WTC11 (cell line): ENCODE measurements at regions not wholly inside any gene's neighbourhood (a gene's known extent, or its start where the extent isn't known, plus 50 kb on each side); places are given as distances from the start of the nearest gene placed in this dataset.

Source experiments
- ATAC-seq: fragments of 200-7000 bp; cut with Tn5 transposase; 2 replicates; pipeline ENCODE4 v1.10.0; 2021; ENCODE audit warnings: mild to moderate bottlenecking, moderate library complexity
- CTCF ChIA-PET: fragments of 300-600 bp; sonication (Branson Sonifier 250); formaldehyde crosslinking; loops from one replicate; lab custom pipeline; 2021; ENCODE audit warnings: antibody characterized with exemption; lab: Charles Lee
- POLR2A ChIA-PET: fragments of 350-600 bp; sonication (Branson Sonifier 250); formaldehyde crosslinking; loops from one replicate; lab custom pipeline; 2021; ENCODE audit warnings: antibody characterized with exemption; lab: Charles Lee
- DNase-seq: peaks from one replicate; pipeline ENCODE4 v3.0.0; 2021; ENCODE audit warnings: low spot score
- H3K27ac Mint-ChIP-seq: 2 replicates; pipeline ENCODE4 v1.8.0; 2021; ENCODE audit warnings: mixed read lengths
- H3K27me3 Mint-ChIP-seq: 2 replicates; pipeline ENCODE4 v1.8.0; 2021; ENCODE audit warnings: low read depth, mild to moderate bottlenecking, moderate library complexity, mixed read lengths
- H3K36me3 Mint-ChIP-seq: 2 replicates; pipeline ENCODE4 v1.8.0; 2021; ENCODE audit warnings: mixed read lengths
- H3K4me1 Mint-ChIP-seq: 2 replicates; pipeline ENCODE4 v1.8.0; 2022; ENCODE audit warnings: mixed read lengths
- H3K4me3 Mint-ChIP-seq: 2 replicates; pipeline ENCODE4 v1.8.0; 2021; ENCODE audit warnings: mild to moderate bottlenecking, moderate library complexity, mixed read lengths
- H3K9me3 Mint-ChIP-seq: 2 replicates; pipeline ENCODE4 v1.8.0; 2021; ENCODE audit warnings: mixed read lengths
- CBFB ChIP-seq: sonication (generic); formaldehyde crosslinking; IDR thresholded peaks from 2 replicates; pipeline ENCODE4 v1.8.1; 2022; ENCODE audit warnings: mild to moderate bottlenecking, low read depth, missing genetic modification reagents
- CREM ChIP-seq: sonication (generic); formaldehyde crosslinking; IDR thresholded peaks from 2 replicates; pipeline ENCODE4 v1.8.1; 2022; ENCODE audit warnings: mild to moderate bottlenecking, missing genetic modification reagents, moderate library complexity
- E2F5 ChIP-seq: sonication (generic); formaldehyde crosslinking; IDR thresholded peaks from 2 replicates; pipeline ENCODE4 v1.8.1; 2022; ENCODE audit warnings: mild to moderate bottlenecking, moderate library complexity, missing genetic modification reagents
- ESRRA ChIP-seq: sonication (generic); formaldehyde crosslinking; IDR thresholded peaks from 2 replicates; pipeline ENCODE4 v1.8.1; 2022; ENCODE audit warnings: mild to moderate bottlenecking, missing genetic modification reagents, borderline replicate concordance
- GTF2I ChIP-seq: fragments of 250-450 bp; sonication (Bioruptor Pico); conservative IDR thresholded peaks from 2 replicates; pipeline ENCODE4 v1.4.0; 2021; ENCODE audit warnings: mild to moderate bottlenecking
- HMGA2 ChIP-seq: fragments of 250-450 bp; sonication (Bioruptor Pico); IDR thresholded peaks from 2 replicates; pipeline ENCODE4 v1.4.0; 2021; ENCODE audit warnings: mild to moderate bottlenecking, moderate library complexity
- IRF2 ChIP-seq: sonication (generic); formaldehyde crosslinking; IDR thresholded peaks from 2 replicates; pipeline ENCODE4 v1.8.0; 2022; ENCODE audit warnings: low read depth, missing genetic modification reagents, borderline replicate concordance
- KAT7 ChIP-seq: sonication (generic); formaldehyde crosslinking; IDR thresholded peaks from 2 replicates; pipeline ENCODE4 v1.8.1; 2023; ENCODE audit warnings: missing genetic modification reagents, mild to moderate bottlenecking, borderline replicate concordance
- MAX ChIP-seq: sonication (generic); formaldehyde crosslinking; IDR thresholded peaks from 2 replicates; pipeline ENCODE4 v1.8.0; 2022; ENCODE audit warnings: mild to moderate bottlenecking, missing genetic modification reagents
- NR2C2 ChIP-seq: sonication (generic); formaldehyde crosslinking; IDR thresholded peaks from 2 replicates; pipeline ENCODE4 v1.8.0; 2022; ENCODE audit warnings: mild to moderate bottlenecking, missing genetic modification reagents
- PRRX2 ChIP-seq: fragments of 250-450 bp; sonication (Bioruptor Pico); IDR thresholded peaks from 2 replicates; pipeline ENCODE4 v1.8.0; 2021; ENCODE audit warnings: mild to moderate bottlenecking
- ZNF121 ChIP-seq: sonication (generic); formaldehyde crosslinking; IDR thresholded peaks from 2 replicates; pipeline ENCODE4 v1.8.0; 2023; ENCODE audit warnings: missing genetic modification reagents
- ZNF219 ChIP-seq: sonication (generic); formaldehyde crosslinking; IDR thresholded peaks from 2 replicates; pipeline ENCODE4 v1.8.0; 2023; ENCODE audit warnings: missing genetic modification reagents, mild to moderate bottlenecking, borderline replicate concordance
- TF ChIP-seq, protein P1 (sequence below): fragments of 250-450 bp; sonication (Bioruptor Pico); conservative IDR thresholded peaks from 2 replicates; pipeline ENCODE4 v1.9.0; 2021; ENCODE audit warnings: mild to moderate bottlenecking
- TF ChIP-seq, protein P2 (sequence below): fragments of 250-450 bp; sonication (Bioruptor Pico); IDR thresholded peaks from 2 replicates; pipeline ENCODE4 v1.9.0; 2021; ENCODE audit warnings: mild to moderate bottlenecking
- TF ChIP-seq, protein P3 (sequence below): sonication (generic); formaldehyde crosslinking; IDR thresholded peaks from 2 replicates; pipeline ENCODE4 v1.8.1; 2022; ENCODE audit warnings: low read depth, missing genetic modification reagents, borderline replicate concordance
- TF ChIP-seq, protein P4 (sequence below): sonication (generic); formaldehyde crosslinking; IDR thresholded peaks from 2 replicates; pipeline ENCODE4 v1.8.1; 2023; ENCODE audit warnings: mild to moderate bottlenecking, missing genetic modification reagents, borderline replicate concordance
- TF ChIP-seq, protein P5 (sequence below): fragments of 250-450 bp; sonication (Bioruptor Pico); IDR thresholded peaks from 2 replicates; pipeline ENCODE4 v2.1.2; 2022; ENCODE audit warnings: mild to moderate bottlenecking, moderate library complexity

GRCh38 chr18:27239669-27240068, 54.6 kb upstream of the CHST9 start (continued):
- TF ChIP-seq, protein P1, sequence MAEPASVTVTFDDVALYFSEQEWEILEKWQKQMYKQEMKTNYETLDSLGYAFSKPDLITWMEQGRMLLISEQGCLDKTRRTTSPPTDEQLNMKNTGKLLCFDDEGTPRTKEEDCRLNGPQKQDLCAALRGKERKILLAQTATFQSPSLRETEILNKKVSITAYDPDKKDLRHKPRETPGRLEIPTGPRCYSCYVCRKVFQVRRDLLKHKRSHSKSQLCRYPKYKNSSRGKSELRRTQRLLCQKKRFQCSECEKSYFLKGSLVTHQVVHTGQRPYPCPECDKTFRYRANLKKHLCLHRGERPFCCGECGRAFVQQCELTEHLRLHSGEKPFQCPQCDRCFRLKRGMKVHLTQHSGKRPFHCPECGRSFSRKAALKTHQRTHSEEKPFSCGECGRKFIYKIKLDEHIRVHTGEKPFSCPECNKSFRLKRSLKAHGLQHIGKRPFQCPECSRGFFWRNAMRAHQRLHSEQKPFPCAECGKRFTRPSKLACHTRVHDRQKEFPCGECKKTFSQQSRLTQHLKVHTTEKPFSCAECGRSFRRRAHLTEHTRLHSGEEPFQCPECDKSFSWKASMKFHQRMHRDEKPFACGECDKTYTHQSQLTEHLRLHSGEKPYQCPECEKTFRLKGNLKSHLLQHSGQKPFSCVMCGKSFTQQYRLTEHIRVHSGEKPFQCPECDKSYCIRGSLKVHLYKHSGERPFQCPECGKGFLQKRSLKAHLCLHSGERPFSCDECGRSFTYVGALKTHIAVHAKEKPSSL (CRISPR knock-in tag): no peak
- no peak for TF ChIP-seq E2F5 (CRISPR knock-in tag)
- TF ChIP-seq, protein P2, sequence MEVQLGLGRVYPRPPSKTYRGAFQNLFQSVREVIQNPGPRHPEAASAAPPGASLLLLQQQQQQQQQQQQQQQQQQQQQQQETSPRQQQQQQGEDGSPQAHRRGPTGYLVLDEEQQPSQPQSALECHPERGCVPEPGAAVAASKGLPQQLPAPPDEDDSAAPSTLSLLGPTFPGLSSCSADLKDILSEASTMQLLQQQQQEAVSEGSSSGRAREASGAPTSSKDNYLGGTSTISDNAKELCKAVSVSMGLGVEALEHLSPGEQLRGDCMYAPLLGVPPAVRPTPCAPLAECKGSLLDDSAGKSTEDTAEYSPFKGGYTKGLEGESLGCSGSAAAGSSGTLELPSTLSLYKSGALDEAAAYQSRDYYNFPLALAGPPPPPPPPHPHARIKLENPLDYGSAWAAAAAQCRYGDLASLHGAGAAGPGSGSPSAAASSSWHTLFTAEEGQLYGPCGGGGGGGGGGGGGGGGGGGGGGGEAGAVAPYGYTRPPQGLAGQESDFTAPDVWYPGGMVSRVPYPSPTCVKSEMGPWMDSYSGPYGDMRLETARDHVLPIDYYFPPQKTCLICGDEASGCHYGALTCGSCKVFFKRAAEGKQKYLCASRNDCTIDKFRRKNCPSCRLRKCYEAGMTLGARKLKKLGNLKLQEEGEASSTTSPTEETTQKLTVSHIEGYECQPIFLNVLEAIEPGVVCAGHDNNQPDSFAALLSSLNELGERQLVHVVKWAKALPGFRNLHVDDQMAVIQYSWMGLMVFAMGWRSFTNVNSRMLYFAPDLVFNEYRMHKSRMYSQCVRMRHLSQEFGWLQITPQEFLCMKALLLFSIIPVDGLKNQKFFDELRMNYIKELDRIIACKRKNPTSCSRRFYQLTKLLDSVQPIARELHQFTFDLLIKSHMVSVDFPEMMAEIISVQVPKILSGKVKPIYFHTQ (CRISPR knock-in tag): no peak
- no peak for TF ChIP-seq MAX (CRISPR knock-in tag)
- TF ChIP-seq, protein P3, sequence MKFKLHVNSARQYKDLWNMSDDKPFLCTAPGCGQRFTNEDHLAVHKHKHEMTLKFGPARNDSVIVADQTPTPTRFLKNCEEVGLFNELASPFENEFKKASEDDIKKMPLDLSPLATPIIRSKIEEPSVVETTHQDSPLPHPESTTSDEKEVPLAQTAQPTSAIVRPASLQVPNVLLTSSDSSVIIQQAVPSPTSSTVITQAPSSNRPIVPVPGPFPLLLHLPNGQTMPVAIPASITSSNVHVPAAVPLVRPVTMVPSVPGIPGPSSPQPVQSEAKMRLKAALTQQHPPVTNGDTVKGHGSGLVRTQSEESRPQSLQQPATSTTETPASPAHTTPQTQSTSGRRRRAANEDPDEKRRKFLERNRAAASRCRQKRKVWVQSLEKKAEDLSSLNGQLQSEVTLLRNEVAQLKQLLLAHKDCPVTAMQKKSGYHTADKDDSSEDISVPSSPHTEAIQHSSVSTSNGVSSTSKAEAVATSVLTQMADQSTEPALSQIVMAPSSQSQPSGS (CRISPR knock-in tag): no peak
- TF ChIP-seq ZNF219 (CRISPR knock-in tag): no peak
- TF ChIP-seq, protein P4, sequence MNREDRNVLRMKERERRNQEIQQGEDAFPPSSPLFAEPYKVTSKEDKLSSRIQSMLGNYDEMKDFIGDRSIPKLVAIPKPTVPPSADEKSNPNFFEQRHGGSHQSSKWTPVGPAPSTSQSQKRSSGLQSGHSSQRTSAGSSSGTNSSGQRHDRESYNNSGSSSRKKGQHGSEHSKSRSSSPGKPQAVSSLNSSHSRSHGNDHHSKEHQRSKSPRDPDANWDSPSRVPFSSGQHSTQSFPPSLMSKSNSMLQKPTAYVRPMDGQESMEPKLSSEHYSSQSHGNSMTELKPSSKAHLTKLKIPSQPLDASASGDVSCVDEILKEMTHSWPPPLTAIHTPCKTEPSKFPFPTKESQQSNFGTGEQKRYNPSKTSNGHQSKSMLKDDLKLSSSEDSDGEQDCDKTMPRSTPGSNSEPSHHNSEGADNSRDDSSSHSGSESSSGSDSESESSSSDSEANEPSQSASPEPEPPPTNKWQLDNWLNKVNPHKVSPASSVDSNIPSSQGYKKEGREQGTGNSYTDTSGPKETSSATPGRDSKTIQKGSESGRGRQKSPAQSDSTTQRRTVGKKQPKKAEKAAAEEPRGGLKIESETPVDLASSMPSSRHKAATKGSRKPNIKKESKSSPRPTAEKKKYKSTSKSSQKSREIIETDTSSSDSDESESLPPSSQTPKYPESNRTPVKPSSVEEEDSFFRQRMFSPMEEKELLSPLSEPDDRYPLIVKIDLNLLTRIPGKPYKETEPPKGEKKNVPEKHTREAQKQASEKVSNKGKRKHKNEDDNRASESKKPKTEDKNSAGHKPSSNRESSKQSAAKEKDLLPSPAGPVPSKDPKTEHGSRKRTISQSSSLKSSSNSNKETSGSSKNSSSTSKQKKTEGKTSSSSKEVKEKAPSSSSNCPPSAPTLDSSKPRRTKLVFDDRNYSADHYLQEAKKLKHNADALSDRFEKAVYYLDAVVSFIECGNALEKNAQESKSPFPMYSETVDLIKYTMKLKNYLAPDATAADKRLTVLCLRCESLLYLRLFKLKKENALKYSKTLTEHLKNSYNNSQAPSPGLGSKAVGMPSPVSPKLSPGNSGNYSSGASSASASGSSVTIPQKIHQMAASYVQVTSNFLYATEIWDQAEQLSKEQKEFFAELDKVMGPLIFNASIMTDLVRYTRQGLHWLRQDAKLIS (CRISPR knock-in tag): no peak

- no peak for ATAC-seq
- CTCF ChIA-PET: no interaction called here
- no peaks in the 10 kb centered on the region for H3K36me3 Mint-ChIP-seq
- no peak for DNase-seq
- H3K4me1 Mint-ChIP-seq: peaks cover 51% of the 10 kb centered on the region
- POLR2A ChIA-PET: no interaction called here
- H3K9me3 Mint-ChIP-seq: 0 out of 2 replicates have a peak, but pooled peaks cover 3% of the 10 kb centered on the region
- no peak overlapping the region for H3K4me3 Mint-ChIP-seq
- H3K27me3 Mint-ChIP-seq: no peaks in the 10 kb centered on the region
- H3K27ac Mint-ChIP-seq: no peak overlapping the region
- no peak for TF ChIP-seq CBFB (CRISPR knock-in tag)
- TF ChIP-seq ZNF121 (CRISPR knock-in tag): no peak
- no peak for TF ChIP-seq GTF2I (CRISPR knock-in tag)
- no peak for TF ChIP-seq IRF2 (CRISPR knock-in tag)
- TF ChIP-seq, protein P5, sequence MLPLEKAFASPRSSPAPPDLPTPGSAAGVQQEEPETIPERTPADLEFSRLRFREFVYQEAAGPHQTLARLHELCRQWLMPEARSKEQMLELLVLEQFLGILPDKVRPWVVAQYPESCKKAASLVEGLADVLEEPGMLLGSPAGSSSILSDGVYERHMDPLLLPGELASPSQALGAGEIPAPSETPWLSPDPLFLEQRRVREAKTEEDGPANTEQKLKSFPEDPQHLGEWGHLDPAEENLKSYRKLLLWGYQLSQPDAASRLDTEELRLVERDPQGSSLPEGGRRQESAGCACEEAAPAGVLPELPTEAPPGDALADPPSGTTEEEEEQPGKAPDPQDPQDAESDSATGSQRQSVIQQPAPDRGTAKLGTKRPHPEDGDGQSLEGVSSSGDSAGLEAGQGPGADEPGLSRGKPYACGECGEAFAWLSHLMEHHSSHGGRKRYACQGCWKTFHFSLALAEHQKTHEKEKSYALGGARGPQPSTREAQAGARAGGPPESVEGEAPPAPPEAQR (CRISPR knock-in tag): no peak
- no peak for TF ChIP-seq NR2C2 (CRISPR knock-in tag)
- no peak for TF ChIP-seq PRRX2 (CRISPR knock-in tag)
- no peak for TF ChIP-seq ZNF219 (CRISPR knock-in tag)
- TF ChIP-seq KAT7 (CRISPR knock-in tag): no peak
- TF ChIP-seq HMGA2: no peak
- TF ChIP-seq, protein P4 (CRISPR knock-in tag): no peak
- TF ChIP-seq CREM (CRISPR knock-in tag): no peak
- TF ChIP-seq ESRRA: no peak
Observed at GRCh38 chr18:27235218-27235870, 50.2 kb upstream of the CHST9 start.
